Retinal pigment epithelial cell (primary cell): ENCODE measurements at regions not wholly inside any gene's neighbourhood (a gene's known extent, or its start where the extent isn't known, plus 50 kb on each side); places are given as distances from the start of the nearest gene placed in this dataset.

Experiments used
- DNase-seq: peaks from one replicate; pipeline ENCODE4 v3.0.0-alpha.2; 2010; ENCODE audit warnings: low read depth
- H3K4me3 ChIP-seq: 2 replicates; pipeline ENCODE4 v1.5.1; 2011; ENCODE audit warnings: mild to moderate bottlenecking, low read length, control low read depth, moderate library complexity
- CTCF ChIP-seq: conservative IDR thresholded peaks from 2 replicates; pipeline ENCODE4 v1.5.1; 2011; ENCODE audit warnings: low read depth, low read length, control low read depth, inconsistent platforms

- no peak overlapping the region for H3K4me3 ChIP-seq
- TF ChIP-seq CTCF: no peak
- no peak for DNase-seq
These were observed 798.7 kb downstream of the DIPK2A start for GRCh38 chr3:144770281-144770680.

GRCh38 chr3:144770915-144771351, 799.3 kb downstream of the DIPK2A start:
- H3K4me3 ChIP-seq: no peak overlapping the region
- DNase-seq: peak; percentile 26
- peak; percentile 62 for TF ChIP-seq CTCF

GRCh38 chr3:144771381-144771870, 799.8 kb downstream of the DIPK2A start:
- H3K4me3 ChIP-seq: no peak overlapping the region
- no peak for DNase-seq
- TF ChIP-seq CTCF: no peak

GRCh38 chr3:144772372-144772771, 800.7 kb downstream of the DIPK2A start:
- no peak for TF ChIP-seq CTCF
- no peak for DNase-seq
- H3K4me3 ChIP-seq: no peak overlapping the region

GRCh38 chr3:144773350-144773749, 801.7 kb downstream of the DIPK2A start:
- TF ChIP-seq CTCF: no peak
- DNase-seq: no peak
- H3K4me3 ChIP-seq: no peak overlapping the region

- DNase-seq: no peak
- no peak overlapping the region for H3K4me3 ChIP-seq
- TF ChIP-seq CTCF: no peak
These were observed 803.3 kb downstream of the DIPK2A start for GRCh38 chr3:144774897-144775296.

- no peak for TF ChIP-seq CTCF
- peak; percentile 83 for DNase-seq
- H3K4me3 ChIP-seq: no peak overlapping the region
These were observed 803.9 kb downstream of the DIPK2A start for GRCh38 chr3:144775551-144775950.
